Mesendoderm (in vitro differentiated cells): ENCODE measurements at regions not wholly inside any gene's neighbourhood (a gene's known extent, or its start where the extent isn't known, plus 50 kb on each side); places are given as distances from the start of the nearest gene placed in this dataset.

Source experiments
- DNase-seq: peaks from one replicate; pipeline ENCODE4 v3.0.0; 2013
- H2AK5ac ChIP-seq: 2 replicates; pipeline ENCODE4 v1.6.1; 2013; ENCODE audit warnings: low read length, inconsistent platforms
- H2BK120ac ChIP-seq: 2 replicates; pipeline ENCODE4 v1.6.1; 2013; ENCODE audit warnings: low read depth, mild to moderate bottlenecking, low read length, moderate library complexity, mixed read lengths
- H2BK15ac ChIP-seq: replicated peaks from 2 replicates; pipeline ENCODE4 v1.6.1; 2013; ENCODE audit warnings: low read depth, mild to moderate bottlenecking, moderate library complexity
- H2BK5ac ChIP-seq: 2 replicates; pipeline ENCODE4 v1.6.1; 2013; ENCODE audit warnings: low read length, inconsistent platforms
- H3K18ac ChIP-seq: 2 replicates; pipeline ENCODE4 v1.6.1; 2013; ENCODE audit warnings: mild to moderate bottlenecking, low read length, mixed read lengths
- H3K23ac ChIP-seq: one replicate; pipeline ENCODE4 v1.6.1; 2013; ENCODE audit warnings: low read length
- H3K27ac ChIP-seq: 2 replicates; pipeline ENCODE4 v1.5.1; 2013; ENCODE audit warnings: low read depth, mild to moderate bottlenecking, inconsistent platforms, low read length, moderate library complexity
- H3K27me3 ChIP-seq: 2 replicates; pipeline ENCODE4 v1.6.1; 2013; ENCODE audit warnings: low read length, control low read depth, mild to moderate bottlenecking, inconsistent platforms; ENCODE audit not compliant: insufficient read depth, poor library complexity
- H3K36me3 ChIP-seq: 2 replicates; pipeline ENCODE4 v1.6.1; 2013; ENCODE audit warnings: low read length, inconsistent platforms; ENCODE audit not compliant: control insufficient read depth, insufficient read depth
- H3K4ac ChIP-seq: one replicate; pipeline ENCODE4 v1.6.1; 2013; ENCODE audit warnings: low read depth, mild to moderate bottlenecking, low read length, moderate library complexity
- H3K4me1 ChIP-seq: 2 replicates; pipeline ENCODE4 v1.6.1; 2013; ENCODE audit warnings: low read depth, low read length, inconsistent platforms; ENCODE audit not compliant: control insufficient read depth
- H3K4me2 ChIP-seq: 2 replicates; pipeline ENCODE4 v1.6.1; 2013; ENCODE audit warnings: low read length
- H3K4me3 ChIP-seq: 2 replicates; pipeline ENCODE4 v1.5.1; 2013; ENCODE audit warnings: mild to moderate bottlenecking, low read length
- H3K56ac ChIP-seq: one replicate; pipeline ENCODE4 v1.6.1; 2013; ENCODE audit warnings: low read length
- H3K79me1 ChIP-seq: 2 replicates; pipeline ENCODE4 v1.6.1; 2013; ENCODE audit warnings: low read length, inconsistent platforms
- H3K79me2 ChIP-seq: 2 replicates; pipeline ENCODE4 v1.6.1; 2013; ENCODE audit warnings: mild to moderate bottlenecking, low read length; ENCODE audit not compliant: control insufficient read depth, insufficient read depth
- H3K9ac ChIP-seq: 2 replicates; pipeline ENCODE4 v1.6.1; 2013; ENCODE audit warnings: low read length, inconsistent platforms
- H4K5ac ChIP-seq: one replicate; pipeline ENCODE4 v1.6.1; 2013; ENCODE audit warnings: low read length
- H4K8ac ChIP-seq: one replicate; pipeline ENCODE4 v1.6.1; 2013; ENCODE audit warnings: low read depth, mild to moderate bottlenecking, control low read depth, low read length, moderate library complexity
- WGBS: extraction: QIAGEN DNeasy Blood & Tissue Kit; methylation state at CpG from one replicate; pipeline ENCODE4 v1.1.7; 2013; ENCODE audit warnings: low lambda C conversion rate, missing lambda C conversion rate; ENCODE audit not compliant: insufficient coverage; ENCODE audit errors: extremely low coverage; 5-methylcytosine and 5-hydroxymethylcytosine counted together

- Histone ChIP-seq H2BK15ac (no peak overlapping the region), H3K56ac (no peak overlapping the region), H3K79me1 (no peaks in the 10 kb centered on the region), H3K27me3 (no peaks in the 10 kb centered on the region), H3K27ac (no peak overlapping the region), H2BK120ac (no peak overlapping the region), H3K18ac (peak overlapping the region; percentile 4), H3K23ac (no peak overlapping the region), H3K4ac (no peak overlapping the region), H3K4me1 (peaks cover 14% of the 10 kb centered on the region), H3K79me2 (no peaks in the 10 kb centered on the region), H4K8ac (no peak overlapping the region), H3K4me3 (no peak overlapping the region), H3K36me3 (no peaks in the 10 kb centered on the region), H2AK5ac (no peak overlapping the region), H4K5ac (no peak overlapping the region), H2BK5ac (no peak overlapping the region), H3K4me2 (no peak overlapping the region), H3K9ac (no peak overlapping the region)
- DNase-seq, result no peak
- no CpG with 5 or more reads among the region's 2 CpGs for WGBS
Measured at GRCh38 chr9:653421-653820, 188.1 kb upstream of the DMRT1 start.

- Histone ChIP-seq H3K4me2 (no peak overlapping the region), H2BK120ac (no peak overlapping the region), H3K4ac (no peak overlapping the region), H3K79me2 (no peaks in the 10 kb centered on the region), H4K5ac (no peak overlapping the region), H2AK5ac (no peak overlapping the region), H3K9ac (no peak overlapping the region), H3K23ac (no peak overlapping the region), H4K8ac (no peak overlapping the region), H2BK5ac (no peak overlapping the region), H3K79me1 (no peaks in the 10 kb centered on the region), H3K27ac (no peak overlapping the region), H3K4me1 (peaks cover 14% of the 10 kb centered on the region), H2BK15ac (no peak overlapping the region), H3K18ac (peak overlapping the region; percentile 28), H3K36me3 (no peaks in the 10 kb centered on the region), H3K4me3 (no peak overlapping the region), H3K56ac (no peak overlapping the region), H3K27me3 (no peaks in the 10 kb centered on the region)
- no peak for DNase-seq
- no CpG with 5 or more reads among the region's 3 CpGs for WGBS
Measured at GRCh38 chr9:653856-654387, 187.6 kb upstream of the DMRT1 start.

GRCh38 chr9:655875-656274 lies 185.6 kb upstream of the DMRT1 start:
- WGBS, result no CpG with 5 or more reads among the region's 5 CpGs
- Histone ChIP-seq H3K79me1 (no peaks in the 10 kb centered on the region), H3K79me2 (no peaks in the 10 kb centered on the region), H3K27me3 (no peaks in the 10 kb centered on the region), H2BK5ac (peak overlapping the region; percentile 20), H2BK120ac (no peak overlapping the region), H3K23ac (no peak overlapping the region), H2BK15ac (no peak overlapping the region), H3K9ac (no peak overlapping the region), H3K18ac (peak overlapping the region; percentile 33), H3K27ac (no peak overlapping the region), H3K4me3 (no peak overlapping the region), H3K56ac (peak overlapping the region; percentile 35), H3K36me3 (no peaks in the 10 kb centered on the region), H3K4me2 (no peak overlapping the region), H4K5ac (no peak overlapping the region), H3K4ac (no peak overlapping the region), H4K8ac (no peak overlapping the region), H2AK5ac (no peak overlapping the region), H3K4me1 (peaks cover 6% of the 10 kb centered on the region)
- peak; percentile 76 for DNase-seq

- H2BK5ac ChIP-seq, result no peak overlapping the region
- H3K27ac ChIP-seq, result no peak overlapping the region
- peak; percentile 38 for DNase-seq
- no peak overlapping the region for H3K18ac ChIP-seq
- H3K4me2 ChIP-seq, result no peak overlapping the region
- no peak overlapping the region for H3K4ac ChIP-seq
- no peaks in the 10 kb centered on the region for H3K79me2 ChIP-seq
- H3K56ac ChIP-seq, result no peak overlapping the region
- H3K79me1 ChIP-seq, result no peaks in the 10 kb centered on the region
- no peak overlapping the region for H2BK120ac ChIP-seq
- H4K8ac ChIP-seq, result no peak overlapping the region
- H3K9ac ChIP-seq, result no peak overlapping the region
- no peaks in the 10 kb centered on the region for H3K27me3 ChIP-seq
- H3K4me3 ChIP-seq, result no peak overlapping the region
- H2AK5ac ChIP-seq, result no peak overlapping the region
- no peak overlapping the region for H3K23ac ChIP-seq
- H2BK15ac ChIP-seq, result no peak overlapping the region
- WGBS, result no CpG with 5 or more reads among the region's 3 CpGs
- H3K4me1 ChIP-seq, result peaks cover 6% of the 10 kb centered on the region
- H4K5ac ChIP-seq, result no peak overlapping the region
- H3K36me3 ChIP-seq, result no peaks in the 10 kb centered on the region
Measured at GRCh38 chr9:656926-657568, 184.4 kb upstream of the DMRT1 start.

GRCh38 chr9:659286-659685 lies 182.2 kb upstream of the DMRT1 start:
- H3K4me3 ChIP-seq, result no peak overlapping the region
- H3K79me2 ChIP-seq, result no peaks in the 10 kb centered on the region
- no peak overlapping the region for H3K9ac ChIP-seq
- no peaks in the 10 kb centered on the region for H3K27me3 ChIP-seq
- H2BK15ac ChIP-seq, result no peak overlapping the region
- no peak overlapping the region for H4K5ac ChIP-seq
- H2BK5ac ChIP-seq, result no peak overlapping the region
- peaks cover 6% of the 10 kb centered on the region for H3K4me1 ChIP-seq
- H3K23ac ChIP-seq, result no peak overlapping the region
- H3K56ac ChIP-seq, result no peak overlapping the region
- H3K18ac ChIP-seq, result no peak overlapping the region
- no peak overlapping the region for H3K27ac ChIP-seq
- H3K4ac ChIP-seq, result no peak overlapping the region
- DNase-seq, result no peak
- H2AK5ac ChIP-seq, result no peak overlapping the region
- H3K36me3 ChIP-seq, result no peaks in the 10 kb centered on the region
- no CpG with 5 or more reads among the region's 5 CpGs for WGBS
- H3K79me1 ChIP-seq, result no peaks in the 10 kb centered on the region
- no peak overlapping the region for H2BK120ac ChIP-seq
- no peak overlapping the region for H4K8ac ChIP-seq
- no peak overlapping the region for H3K4me2 ChIP-seq

GRCh38 chr9:660227-660626 lies 181.3 kb upstream of the DMRT1 start:
- Histone ChIP-seq H3K4ac (no peak overlapping the region), H2BK15ac (no peak overlapping the region), H3K4me2 (no peak overlapping the region), H3K79me2 (no peaks in the 10 kb centered on the region), H2BK5ac (no peak overlapping the region), H4K8ac (no peak overlapping the region), H3K27me3 (no peaks in the 10 kb centered on the region), H3K56ac (no peak overlapping the region), H3K9ac (no peak overlapping the region), H2AK5ac (no peak overlapping the region), H3K36me3 (no peaks in the 10 kb centered on the region), H2BK120ac (no peak overlapping the region), H4K5ac (no peak overlapping the region), H3K23ac (no peak overlapping the region), H3K18ac (no peak overlapping the region), H3K4me3 (no peak overlapping the region), H3K27ac (no peak overlapping the region), H3K4me1 (peaks cover 6% of the 10 kb centered on the region), H3K79me1 (no peaks in the 10 kb centered on the region)
- no peak for DNase-seq
- WGBS, result no CpG with 5 or more reads among the region's 2 CpGs
